Spleen (tissue), 11 donors: ENCODE measurements at regions not wholly inside any gene's neighbourhood (a gene's known extent, or its start where the extent isn't known, plus 50 kb on each side); places are given as distances from the start of the nearest gene placed in this dataset.

Source experiments
- DNase-seq: peaks from one replicate; pipeline ENCODE4 v3.0.0-alpha.2; 2020
- H3K27ac ChIP-seq, 8 donors: fragments of 200-600 bp; sonication (generic) in 7 of 8; 1 replicate in 4 of 8; 2 replicates in 4 of 8; pipeline versions ENCODE4 v1.5.0 to v1.8.0; 2016 to 2021; ENCODE audit warnings: inconsistent platforms in 4 of 8, mild to moderate bottlenecking in 4 of 8, moderate library complexity in 1 of 8
- H3K27me3 ChIP-seq, 7 donors: fragments of 200-600 bp; sonication (generic) in 6 of 7; replicated peaks in 1 of 7; 1 replicate in 4 of 7; 2 replicates in 3 of 7; pipeline versions ENCODE4 v1.5.0 to v1.8.0; 2016 to 2021; ENCODE audit warnings: inconsistent platforms in 3 of 7, mild to moderate bottlenecking in 1 of 7
- H3K36me3 ChIP-seq, 6 donors: fragments of 200-600 bp; sonication (generic) in 5 of 6; 1 replicate in 4 of 6; 2 replicates in 2 of 6; pipeline versions ENCODE4 v1.5.0 to v1.8.0; 2016 to 2021; ENCODE audit warnings: inconsistent platforms in 2 of 6
- H3K4me1 ChIP-seq, 6 donors: fragments of 200-600 bp; sonication (generic) in 5 of 6; 1 replicate in 3 of 6; 2 replicates in 3 of 6; pipeline versions ENCODE4 v1.5.0 to v1.8.0; 2016 to 2021; ENCODE audit warnings: inconsistent platforms in 3 of 6
- H3K4me3 ChIP-seq, 8 donors: fragments of 200-600 bp; sonication (generic) in 7 of 8; 1 replicate in 4 of 8; 2 replicates in 4 of 8; pipeline versions ENCODE4 v1.5.0 to v1.8.0; 2016 to 2021; ENCODE audit warnings: inconsistent platforms in 4 of 8, mild to moderate bottlenecking in 4 of 8, moderate library complexity in 2 of 8
- H3K9me3 ChIP-seq, 8 donors: fragments of 200-600 bp; sonication (generic) in 7 of 8; 1 replicate in 4 of 8; 2 replicates in 4 of 8; pipeline versions ENCODE4 v1.5.0 to v1.8.0; 2016 to 2021; ENCODE audit warnings: inconsistent platforms in 4 of 8
- POLR2A ChIP-seq, 3 donors: fragments of 450-650 bp; IDR thresholded peaks; one replicate each; pipeline ENCODE4 v1.5.1; 2017; ENCODE audit warnings: antibody characterized with exemption in 3 of 3, mild to moderate bottlenecking in 1 of 3
- POLR2AphosphoS5 ChIP-seq, 3 donors: sonication (generic); formaldehyde crosslinking; IDR thresholded peaks; one replicate each; pipeline ENCODE4 v1.5.1; 2017; ENCODE audit warnings: antibody characterized with exemption in 3 of 3
- WGBS, 5 donors: extraction: QIAGEN DNeasy Blood & Tissue Kit in 3 of 5; methylation state at CpG; one replicate each; pipeline versions ENCODE4 v1.1.5 to v1.1.7; 2013 to 2018; 5-methylcytosine and 5-hydroxymethylcytosine counted together
- intact Hi-C: fragments of 100-400 bp; cut with DNase I; formaldehyde crosslinking; loops from one replicate; pipeline ENCODE4 v1.15.0; 2023; ENCODE audit warnings: low total_unique reads
- TF ChIP-seq, protein P1 (sequence below), 11 experiments: fragments of 200-600 bp in 7 of 11; fragments of 450-650 bp in 4 of 11; sonication (generic) in 4 of 11; IDR thresholded peaks in 8 of 11; conservative IDR thresholded peaks in 3 of 11; 1 replicate in 7 of 11; 2 replicates in 4 of 11; pipeline versions ENCODE4 v1.4.0 to v1.8.0; 2016 to 2021; ENCODE audit warnings: antibody characterized with exemption in 11 of 11, inconsistent platforms in 4 of 11, mild to moderate bottlenecking in 1 of 11
- donor health status: healthy with polysubstance abuse.
- donor health status: DM: no; HTN: no; CAD: no; lungs with moderate emphysema.
- donor health status: DM: no; HTN: no; CAD: no.
- donor health status: Bipolar disorder and iron deficiency.
- donor health status: healthy.
- donor health status: DM: no; HTN: no; CAD: no.
- donor health status: DM: yes; HTN: yes; CAD: no.

GRCh38 chr1:68324316-68324715 is 92.0 kb upstream of the WLS start:
- intact Hi-C loops, result no loop called here
- Histone ChIP-seq H3K27me3 (no peaks in the 10 kb centered on the region), H3K9me3 (no peaks in the 10 kb centered on the region), H3K36me3 (no peaks in the 10 kb centered on the region), H3K4me1 (peaks cover 0 to 6% (median 0%) of the 10 kb centered on the region in 6 donors), H3K27ac (no peak overlapping the region), H3K4me3 (no peak overlapping the region)
- TF ChIP-seq POLR2A (IDR thresholded peaks at IDR 0.05), result no peak
- TF ChIP-seq POLR2AphosphoS5 (IDR thresholded peaks at IDR 0.05), result no peak
- TF ChIP-seq, protein P1, sequence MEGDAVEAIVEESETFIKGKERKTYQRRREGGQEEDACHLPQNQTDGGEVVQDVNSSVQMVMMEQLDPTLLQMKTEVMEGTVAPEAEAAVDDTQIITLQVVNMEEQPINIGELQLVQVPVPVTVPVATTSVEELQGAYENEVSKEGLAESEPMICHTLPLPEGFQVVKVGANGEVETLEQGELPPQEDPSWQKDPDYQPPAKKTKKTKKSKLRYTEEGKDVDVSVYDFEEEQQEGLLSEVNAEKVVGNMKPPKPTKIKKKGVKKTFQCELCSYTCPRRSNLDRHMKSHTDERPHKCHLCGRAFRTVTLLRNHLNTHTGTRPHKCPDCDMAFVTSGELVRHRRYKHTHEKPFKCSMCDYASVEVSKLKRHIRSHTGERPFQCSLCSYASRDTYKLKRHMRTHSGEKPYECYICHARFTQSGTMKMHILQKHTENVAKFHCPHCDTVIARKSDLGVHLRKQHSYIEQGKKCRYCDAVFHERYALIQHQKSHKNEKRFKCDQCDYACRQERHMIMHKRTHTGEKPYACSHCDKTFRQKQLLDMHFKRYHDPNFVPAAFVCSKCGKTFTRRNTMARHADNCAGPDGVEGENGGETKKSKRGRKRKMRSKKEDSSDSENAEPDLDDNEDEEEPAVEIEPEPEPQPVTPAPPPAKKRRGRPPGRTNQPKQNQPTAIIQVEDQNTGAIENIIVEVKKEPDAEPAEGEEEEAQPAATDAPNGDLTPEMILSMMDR (IDR thresholded peaks at IDR 0.05 in 8 of 11, conservative IDR thresholded peaks at IDR 0.05 in 3 of 11), result no peak
- 81 to 97% (median 91%) methylated on average over 2 of the region's 2 CpGs for WGBS, 5 donors
- no peak for DNase-seq

DNA sequence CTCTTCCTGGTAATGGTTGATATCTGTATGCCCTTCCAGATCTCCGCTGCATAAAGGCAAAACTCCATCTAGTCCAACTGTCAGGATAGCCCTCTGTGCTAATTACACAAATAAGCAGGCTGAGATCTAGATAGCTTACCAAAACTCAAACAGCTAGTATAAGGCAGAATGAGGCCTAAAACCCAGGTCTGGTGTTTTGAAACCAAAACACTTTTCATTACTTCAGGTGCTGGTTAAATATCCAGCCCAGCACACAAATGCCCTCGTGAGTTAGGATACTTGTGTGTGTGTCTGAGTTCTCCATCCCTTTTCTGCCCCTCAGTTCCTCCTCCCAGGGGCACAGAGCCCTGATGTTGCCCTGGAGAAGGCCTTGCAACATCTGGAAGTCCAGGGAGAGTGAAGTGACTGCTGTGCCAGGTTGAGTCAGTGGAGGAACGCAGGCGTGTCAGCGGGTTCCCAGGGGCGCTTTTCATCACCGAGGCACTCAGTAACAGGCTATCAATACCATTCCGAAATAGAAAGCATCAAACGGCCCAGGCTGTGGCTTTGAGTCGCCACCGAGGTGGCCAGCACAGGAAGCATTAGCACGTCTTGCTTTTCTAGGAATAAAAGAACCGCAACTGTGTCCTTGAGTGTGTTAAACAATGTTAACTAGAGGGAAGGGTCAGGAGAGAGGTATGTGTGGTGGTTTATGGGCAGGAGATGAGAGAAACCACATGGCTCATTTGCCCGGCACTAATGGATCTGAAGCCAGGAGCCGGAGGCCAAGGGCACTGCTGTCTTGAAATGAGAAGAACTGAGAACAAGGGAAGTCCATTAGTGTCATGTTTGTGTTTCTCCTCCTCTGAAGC is 90.7 kb upstream of the WLS start:
- intact Hi-C loops, result no loop called here

DNA sequence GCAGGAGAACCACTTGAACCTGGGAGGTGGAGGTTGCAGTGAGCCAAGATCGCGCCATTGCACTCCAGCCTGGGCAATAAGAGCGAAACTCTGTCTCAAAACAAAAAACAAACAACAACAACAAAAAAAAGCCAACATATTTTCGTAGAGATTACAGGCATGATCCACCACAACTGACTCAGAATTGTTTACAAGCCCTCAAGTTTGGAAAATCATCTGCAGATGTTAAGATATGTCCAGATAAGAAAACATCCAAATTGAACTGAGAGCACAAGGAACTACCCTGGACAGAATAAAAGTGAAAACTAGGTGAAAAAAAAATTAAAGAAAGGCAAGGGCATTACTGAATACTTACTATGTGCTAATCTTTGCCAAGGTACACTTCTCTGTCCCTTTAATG is 89.8 kb upstream of the WLS start:
- TF ChIP-seq POLR2A (IDR thresholded peaks at IDR 0.05) (no peak), POLR2AphosphoS5 (IDR thresholded peaks at IDR 0.05) (no peak)
- TF ChIP-seq, protein P1 (IDR thresholded peaks at IDR 0.05 in 8 of 11, conservative IDR thresholded peaks at IDR 0.05 in 3 of 11), result no peak
- no peaks in the 10 kb centered on the region for H3K36me3 ChIP-seq
- intact Hi-C loops, result no loop called here
- no peak for DNase-seq
- WGBS, 5 donors, result 80 to 96% (median 90%) methylated on average over 4 of the region's 4 CpGs
- H3K27me3 ChIP-seq, result no peaks in the 10 kb centered on the region
- H3K4me3 ChIP-seq, result no peak overlapping the region
- H3K4me1 ChIP-seq, result no peaks in the 10 kb centered on the region
- no peak overlapping the region for H3K27ac ChIP-seq
- no peaks in the 10 kb centered on the region for H3K9me3 ChIP-seq

More for the DNA sequence above, 90.7 kb upstream of the WLS start:
- Histone ChIP-seq H3K36me3 (no peaks in the 10 kb centered on the region), H3K4me3 (no peak overlapping the region), H3K27ac (no peak overlapping the region), H3K9me3 (no peaks in the 10 kb centered on the region), H3K27me3 (no peaks in the 10 kb centered on the region), H3K4me1 (no peaks in the 10 kb centered on the region)
- WGBS, 5 donors, result 63 to 81% (median 72%) methylated on average over 15 of the region's 15 CpGs
- TF ChIP-seq, protein P1 (IDR thresholded peaks at IDR 0.05 in 8 of 11, conservative IDR thresholded peaks at IDR 0.05 in 3 of 11), result no peak
- TF ChIP-seq POLR2AphosphoS5 (IDR thresholded peaks at IDR 0.05) (no peak), POLR2A (IDR thresholded peaks at IDR 0.05) (no peak)
- no peak for DNase-seq

GRCh38 chr1:68321084-68321685 is 88.9 kb upstream of the WLS start:
- peak in 1 of 3 donors; percentile 36 for TF ChIP-seq POLR2AphosphoS5 (IDR thresholded peaks at IDR 0.05)
- TF ChIP-seq, protein P1 (IDR thresholded peaks at IDR 0.05 in 8 of 11, conservative IDR thresholded peaks at IDR 0.05 in 3 of 11), result peak in 9 of 11 experiments; percentile 22 to 55 (median 42)
- no peak for TF ChIP-seq POLR2A (IDR thresholded peaks at IDR 0.05)

More at GRCh38 chr1:68321084-68321685, 88.9 kb upstream of the WLS start:
- H3K36me3 ChIP-seq, result no peaks in the 10 kb centered on the region
- H3K27me3 ChIP-seq, result no peaks in the 10 kb centered on the region
- DNase-seq, result peak; percentile 78
- H3K9me3 ChIP-seq, result no peaks in the 10 kb centered on the region
- WGBS, 5 donors, result 45 to 59% (median 55%) methylated on average over 6 of the region's 6 CpGs
- H3K4me3 ChIP-seq, result no peak overlapping the region
- H3K27ac ChIP-seq, result no peak overlapping the region
- intact Hi-C loops, result no loop called here
- H3K4me1 ChIP-seq, result no peaks in the 10 kb centered on the region
